ENCODE measurements at regions not wholly inside any gene's neighbourhood (a gene's known extent, or its start where the extent isn't known, plus 50 kb on each side); places are given as distances from the start of the nearest gene placed in this dataset.

DNA sequence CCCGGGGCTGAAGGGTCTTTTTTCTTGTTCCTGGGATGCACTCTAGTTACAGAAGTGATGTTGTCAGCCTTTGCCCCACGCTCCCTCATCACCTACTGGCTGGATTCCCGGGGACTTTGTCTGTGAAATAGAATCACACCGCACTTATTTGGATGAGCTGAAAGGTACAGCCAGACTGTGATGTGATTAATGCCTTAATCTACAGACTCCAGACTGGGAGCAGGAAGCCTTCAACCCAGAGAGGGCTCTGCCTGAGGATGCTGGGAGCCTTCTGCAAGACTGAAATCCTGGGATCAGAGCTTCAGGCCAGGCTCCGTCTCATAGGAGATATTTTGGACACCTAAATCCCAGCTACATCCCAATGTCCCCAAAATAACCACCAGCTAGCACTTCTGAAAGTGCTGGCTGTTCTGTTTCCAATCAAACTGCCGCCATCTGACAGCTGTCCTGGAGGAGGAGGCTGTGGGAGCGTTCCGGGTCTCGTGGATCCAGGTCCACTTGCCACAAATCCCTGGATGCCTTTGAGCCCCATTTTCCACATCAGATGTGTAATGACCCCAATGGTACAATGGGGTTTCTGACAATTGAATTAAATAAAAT lies 688.5 kb downstream of the TBC1D22A start:
- TF ChIP-seq CTCF (conservative IDR thresholded peaks at IDR 0.05; ENCODE audit: low read depth, low read length) (no peak), EZH2phosphoT487 (IDR thresholded peaks at IDR 0.05; ENCODE audit: borderline replicate concordance, low read length) (no peak), EZH2 (IDR thresholded peaks at IDR 0.05; ENCODE audit: low read length, unreplicated experiment) (no peak)

Data from PC-3 (cell line).